ENCODE measurements at regions not wholly inside any gene's neighbourhood (a gene's known extent, or its start where the extent isn't known, plus 50 kb on each side); places are given as distances from the start of the nearest gene placed in this dataset.

DNA sequence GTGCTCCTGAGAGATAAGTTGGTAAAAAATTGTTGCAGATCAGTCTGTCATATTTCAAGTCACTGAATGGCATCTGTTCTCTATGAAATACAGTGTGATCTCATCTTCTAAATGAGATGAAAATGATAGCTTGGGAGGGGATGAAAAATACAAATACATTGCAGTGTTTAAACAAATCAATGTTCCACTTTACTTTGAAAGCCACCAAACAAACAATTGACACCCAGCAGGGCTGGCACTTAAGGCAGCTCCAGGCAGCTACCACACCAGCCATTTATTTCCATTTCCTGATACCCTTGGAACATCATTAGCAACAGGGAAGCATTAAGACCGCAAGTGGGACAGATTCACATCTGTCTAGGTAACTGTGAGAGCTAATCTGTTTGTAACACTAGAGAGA is 827.6 kb upstream of the KIF2B start:
- intact Hi-C loops (cut with DNase I, micrococcal nuclease) = no loop called here
- TF ChIP-seq, protein P1, sequence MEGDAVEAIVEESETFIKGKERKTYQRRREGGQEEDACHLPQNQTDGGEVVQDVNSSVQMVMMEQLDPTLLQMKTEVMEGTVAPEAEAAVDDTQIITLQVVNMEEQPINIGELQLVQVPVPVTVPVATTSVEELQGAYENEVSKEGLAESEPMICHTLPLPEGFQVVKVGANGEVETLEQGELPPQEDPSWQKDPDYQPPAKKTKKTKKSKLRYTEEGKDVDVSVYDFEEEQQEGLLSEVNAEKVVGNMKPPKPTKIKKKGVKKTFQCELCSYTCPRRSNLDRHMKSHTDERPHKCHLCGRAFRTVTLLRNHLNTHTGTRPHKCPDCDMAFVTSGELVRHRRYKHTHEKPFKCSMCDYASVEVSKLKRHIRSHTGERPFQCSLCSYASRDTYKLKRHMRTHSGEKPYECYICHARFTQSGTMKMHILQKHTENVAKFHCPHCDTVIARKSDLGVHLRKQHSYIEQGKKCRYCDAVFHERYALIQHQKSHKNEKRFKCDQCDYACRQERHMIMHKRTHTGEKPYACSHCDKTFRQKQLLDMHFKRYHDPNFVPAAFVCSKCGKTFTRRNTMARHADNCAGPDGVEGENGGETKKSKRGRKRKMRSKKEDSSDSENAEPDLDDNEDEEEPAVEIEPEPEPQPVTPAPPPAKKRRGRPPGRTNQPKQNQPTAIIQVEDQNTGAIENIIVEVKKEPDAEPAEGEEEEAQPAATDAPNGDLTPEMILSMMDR (IDR thresholded peaks at IDR 0.05) = no peak
- DNase-seq (no peak), ATAC-seq (ENCODE audit: poor library complexity) (no peak)
- Histone ChIP-seq H3K4me1 (ENCODE audit: insufficient read depth, low read length) (no peaks in the 10 kb centered on the region), H3K36me3 (ENCODE audit: insufficient read depth, low read length) (no peaks in the 10 kb centered on the region), H3K9me3 (ENCODE audit: control insufficient read depth in 1 of 2, insufficient read depth in 1 of 2, low read length in 2 of 2) (peaks cover 0 to 5% of the 10 kb centered on the region in 2 experiments), H3K27ac (ENCODE audit: low read depth in 1 of 2, low read length in 2 of 2) (no peak overlapping the region), H3K4me3 (ENCODE audit: low read length) (no peak overlapping the region), H3K27me3 (ENCODE audit: control insufficient read depth in 1 of 2, insufficient read depth in 2 of 2, low read length in 2 of 2) (no peaks in the 10 kb centered on the region)
- Mint-ChIP-seq H3K4me1 (ENCODE audit: low read depth) (no peaks in the 10 kb centered on the region), H3K9me3 (peaks cover 10% of the 10 kb centered on the region), H3K36me3 (ENCODE audit: low read depth) (no peaks in the 10 kb centered on the region), H3K27ac (no peak overlapping the region), H3K27me3 (no peaks in the 10 kb centered on the region), H3K4me3 (no peak overlapping the region)
- ChIA-PET POLR2A (no interaction called here), CTCF (no interaction called here)

DNA sequence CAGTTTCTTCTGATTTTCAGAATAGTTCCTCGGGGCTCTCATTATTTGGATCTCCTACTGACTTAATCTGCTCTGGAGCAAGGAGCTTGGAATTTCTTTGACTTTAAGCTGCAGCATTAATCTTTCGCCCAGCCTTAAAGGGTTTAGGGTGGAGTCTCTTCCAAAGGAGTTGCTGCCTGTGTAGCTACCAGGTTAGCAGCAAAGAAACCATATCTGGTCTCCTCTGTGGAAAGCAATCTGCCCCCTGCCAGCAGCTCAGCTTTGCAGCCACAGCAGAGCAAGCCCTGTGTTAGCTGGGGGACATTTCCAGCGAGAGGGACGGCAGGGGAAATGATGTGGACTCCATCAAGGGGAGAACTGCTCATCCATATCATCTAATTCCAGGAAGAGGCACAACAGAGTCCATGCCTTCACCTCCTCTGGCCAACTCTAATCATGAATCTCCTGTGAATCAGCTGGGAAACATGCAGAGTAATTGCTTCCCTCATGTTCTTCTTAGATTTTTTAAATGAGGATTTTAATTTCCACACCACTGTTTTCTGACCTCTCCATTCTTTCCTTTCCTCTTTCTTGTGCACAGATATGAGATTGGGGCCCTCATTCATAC is 827.6 kb upstream of the CA10 start:
- POLR2A ChIA-PET = no interaction called here
- H3K36me3 Mint-ChIP-seq (ENCODE audit: low read depth) = no peaks in the 10 kb centered on the region
- no peak for ATAC-seq (ENCODE audit: poor library complexity)
- H3K27ac Mint-ChIP-seq = no peak overlapping the region
- intact Hi-C loops (cut with DNase I, micrococcal nuclease) = no loop called here
- CTCF ChIA-PET = no interaction called here
- H3K4me3 Mint-ChIP-seq = no peak overlapping the region
- H3K27me3 Mint-ChIP-seq = no peaks in the 10 kb centered on the region
- Histone ChIP-seq H3K4me3 (ENCODE audit: low read length) (no peak overlapping the region), H3K27ac (ENCODE audit: low read depth in 1 of 2, low read length in 2 of 2) (no peak overlapping the region), H3K36me3 (ENCODE audit: insufficient read depth, low read length) (no peaks in the 10 kb centered on the region), H3K9me3 (ENCODE audit: control insufficient read depth in 1 of 2, insufficient read depth in 1 of 2, low read length in 2 of 2) (peaks cover 0 to 8% of the 10 kb centered on the region in 2 experiments), H3K27me3 (ENCODE audit: control insufficient read depth in 1 of 2, insufficient read depth in 2 of 2, low read length in 2 of 2) (no peaks in the 10 kb centered on the region), H3K4me1 (ENCODE audit: insufficient read depth, low read length) (no peaks in the 10 kb centered on the region)
- DNase-seq = no peak
- TF ChIP-seq, protein P1 (IDR thresholded peaks at IDR 0.05) = no peak
- H3K9me3 Mint-ChIP-seq = peaks cover 5% of the 10 kb centered on the region
- no peaks in the 10 kb centered on the region for H3K4me1 Mint-ChIP-seq (ENCODE audit: low read depth)

DNA sequence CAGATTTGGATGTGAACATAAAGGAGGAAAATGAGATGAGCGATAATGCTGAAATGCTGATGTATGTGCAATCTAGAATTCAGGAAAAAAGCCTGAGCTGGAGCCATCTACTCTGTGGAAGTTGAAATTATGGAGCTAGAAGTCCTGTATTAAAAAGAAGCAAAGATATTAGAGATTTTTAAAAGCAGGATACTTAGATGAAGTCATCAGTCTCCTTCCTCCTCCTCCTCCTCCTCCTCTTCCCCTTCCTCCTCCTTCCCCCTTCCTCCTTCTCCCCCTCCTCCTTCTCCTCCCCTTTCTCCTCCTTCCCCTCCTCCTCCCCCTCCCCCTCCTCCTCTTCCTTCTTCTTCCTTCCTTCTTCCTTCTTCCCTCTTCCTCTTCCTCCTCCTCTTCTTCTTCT is 823.8 kb upstream of the CA10 start:
- Mint-ChIP-seq H3K4me3 (no peak overlapping the region), H3K27me3 (no peaks in the 10 kb centered on the region), H3K4me1 (ENCODE audit: low read depth) (no peaks in the 10 kb centered on the region), H3K36me3 (ENCODE audit: low read depth) (no peaks in the 10 kb centered on the region), H3K27ac (no peak overlapping the region), H3K9me3 (peaks cover 2% of the 10 kb centered on the region)
- Histone ChIP-seq H3K27ac (ENCODE audit: low read depth in 1 of 2, low read length in 2 of 2) (no peak overlapping the region), H3K27me3 (ENCODE audit: control insufficient read depth in 1 of 2, insufficient read depth in 2 of 2, low read length in 2 of 2) (no peaks in the 10 kb centered on the region), H3K36me3 (ENCODE audit: insufficient read depth, low read length) (no peaks in the 10 kb centered on the region), H3K9me3 (ENCODE audit: control insufficient read depth in 1 of 2, insufficient read depth in 1 of 2, low read length in 2 of 2) (peaks cover 0 to 3% of the 10 kb centered on the region in 2 experiments), H3K4me3 (ENCODE audit: low read length) (no peak overlapping the region), H3K4me1 (ENCODE audit: insufficient read depth, low read length) (no peaks in the 10 kb centered on the region)
- DNase-seq = no peak
- ChIA-PET POLR2A (no interaction called here), CTCF (no interaction called here)
- no peak for ATAC-seq (ENCODE audit: poor library complexity)
- TF ChIP-seq, protein P1 (IDR thresholded peaks at IDR 0.05) = no peak
- intact Hi-C loops (cut with DNase I, micrococcal nuclease) = no loop called here
